ENCODE measurements at regions not wholly inside any gene's neighbourhood (a gene's known extent, or its start where the extent isn't known, plus 50 kb on each side); places are given as distances from the start of the nearest gene placed in this dataset.

GRCh38 chr14:34259996-34260395, 202.0 kb downstream of the SPTSSA start:
- Mint-ChIP-seq H3K4me3 (no peak overlapping the region), H3K4me1 (ENCODE audit: low read depth) (no peaks in the 10 kb centered on the region), H3K27me3 (ENCODE audit: insufficient read depth) (no peaks in the 10 kb centered on the region), H3K9me3 (peaks cover 6% of the 10 kb centered on the region), H3K36me3 (ENCODE audit: low read depth) (no peaks in the 10 kb centered on the region), H3K27ac (no peak overlapping the region)
- TF ChIP-seq, protein P1, sequence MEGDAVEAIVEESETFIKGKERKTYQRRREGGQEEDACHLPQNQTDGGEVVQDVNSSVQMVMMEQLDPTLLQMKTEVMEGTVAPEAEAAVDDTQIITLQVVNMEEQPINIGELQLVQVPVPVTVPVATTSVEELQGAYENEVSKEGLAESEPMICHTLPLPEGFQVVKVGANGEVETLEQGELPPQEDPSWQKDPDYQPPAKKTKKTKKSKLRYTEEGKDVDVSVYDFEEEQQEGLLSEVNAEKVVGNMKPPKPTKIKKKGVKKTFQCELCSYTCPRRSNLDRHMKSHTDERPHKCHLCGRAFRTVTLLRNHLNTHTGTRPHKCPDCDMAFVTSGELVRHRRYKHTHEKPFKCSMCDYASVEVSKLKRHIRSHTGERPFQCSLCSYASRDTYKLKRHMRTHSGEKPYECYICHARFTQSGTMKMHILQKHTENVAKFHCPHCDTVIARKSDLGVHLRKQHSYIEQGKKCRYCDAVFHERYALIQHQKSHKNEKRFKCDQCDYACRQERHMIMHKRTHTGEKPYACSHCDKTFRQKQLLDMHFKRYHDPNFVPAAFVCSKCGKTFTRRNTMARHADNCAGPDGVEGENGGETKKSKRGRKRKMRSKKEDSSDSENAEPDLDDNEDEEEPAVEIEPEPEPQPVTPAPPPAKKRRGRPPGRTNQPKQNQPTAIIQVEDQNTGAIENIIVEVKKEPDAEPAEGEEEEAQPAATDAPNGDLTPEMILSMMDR (IDR thresholded peaks at IDR 0.05): no peak
- DNase-seq: no peak

DNA sequence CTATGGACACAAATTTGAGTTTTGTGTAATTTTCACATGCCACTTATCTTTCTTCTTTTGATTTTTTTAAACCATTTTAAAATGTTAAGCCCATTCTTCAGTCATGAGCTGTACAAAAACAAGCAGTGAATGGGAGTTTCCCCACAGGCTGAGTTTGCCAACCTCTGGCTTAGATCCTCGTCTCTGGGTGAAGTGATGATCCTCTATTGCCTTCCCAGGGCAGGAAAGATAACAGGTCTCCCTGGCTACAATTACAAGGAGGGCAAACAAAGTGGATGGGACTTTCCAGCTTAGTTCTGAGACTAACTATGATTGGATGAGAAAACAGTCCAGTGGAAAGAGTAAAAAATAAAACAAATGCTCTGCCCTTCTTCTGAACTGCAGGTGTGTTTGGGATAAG, 203.7 kb downstream of the SPTSSA start:
- Mint-ChIP-seq H3K27ac (no peak overlapping the region), H3K4me3 (no peak overlapping the region), H3K27me3 (ENCODE audit: insufficient read depth) (no peaks in the 10 kb centered on the region; the same call in 1 of the 2 replicates), H3K4me1 (ENCODE audit: low read depth) (no peaks in the 10 kb centered on the region), H3K9me3 (peaks cover 6% of the 10 kb centered on the region), H3K36me3 (ENCODE audit: low read depth) (no peaks in the 10 kb centered on the region)
- DNase-seq: no peak
- TF ChIP-seq, protein P1 (IDR thresholded peaks at IDR 0.05): no peak

DNA sequence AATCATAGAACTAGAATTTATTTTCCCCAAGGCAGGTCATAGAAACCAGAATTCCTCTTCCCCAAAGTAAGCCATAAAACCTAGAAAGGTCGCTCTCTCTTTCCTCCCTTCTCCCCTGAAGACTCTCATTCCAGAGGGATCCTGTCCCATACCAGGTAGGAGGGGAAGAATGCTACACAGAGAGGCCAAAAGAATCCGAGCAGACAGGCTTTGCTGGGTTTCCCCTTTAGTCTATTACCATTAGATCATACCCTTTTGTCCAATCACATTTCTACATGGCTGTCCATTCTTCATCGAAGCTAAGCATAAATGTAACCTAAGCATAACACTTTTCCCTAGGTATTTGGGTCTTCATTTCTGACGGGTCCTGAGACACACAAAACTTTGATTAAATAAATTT, 204.5 kb downstream of the SPTSSA start:
- no peak overlapping the region for H3K4me3 Mint-ChIP-seq
- no peaks in the 10 kb centered on the region for H3K36me3 Mint-ChIP-seq (ENCODE audit: low read depth)
- H3K27ac Mint-ChIP-seq: no peak overlapping the region
- TF ChIP-seq, protein P1 (IDR thresholded peaks at IDR 0.05): no peak
- H3K4me1 Mint-ChIP-seq (ENCODE audit: low read depth): no peaks in the 10 kb centered on the region
- no peak for DNase-seq
- H3K9me3 Mint-ChIP-seq: peaks cover 6% of the 10 kb centered on the region
- H3K27me3 Mint-ChIP-seq (ENCODE audit: insufficient read depth): no peaks in the 10 kb centered on the region; the same call in 1 of the 2 replicates

DNA sequence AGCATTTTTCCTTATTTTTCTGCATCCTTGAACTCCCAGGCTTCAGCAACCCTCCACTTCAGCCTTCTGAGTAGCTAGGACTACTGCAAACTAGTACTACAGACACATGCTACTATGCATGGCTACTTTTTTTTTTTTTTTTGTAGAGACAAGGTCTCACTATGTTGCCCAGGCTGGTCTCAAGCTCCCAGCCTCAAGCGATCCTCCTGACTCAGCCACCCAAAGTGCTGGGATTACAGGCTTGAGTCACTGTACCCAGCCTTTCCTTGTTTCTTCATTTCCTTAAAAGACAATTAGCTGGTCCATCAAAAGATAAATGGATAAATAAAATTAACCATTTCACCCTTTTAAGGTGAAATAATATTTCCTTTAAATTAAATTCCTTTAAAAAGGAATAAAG, 205.8 kb downstream of the SPTSSA start:
- H3K36me3 Mint-ChIP-seq (ENCODE audit: low read depth): no peaks in the 10 kb centered on the region
- no peak overlapping the region for H3K27ac Mint-ChIP-seq
- H3K4me3 Mint-ChIP-seq: no peak overlapping the region
- DNase-seq: no peak
- H3K9me3 Mint-ChIP-seq: peaks cover 12% of the 10 kb centered on the region
- TF ChIP-seq, protein P1 (IDR thresholded peaks at IDR 0.05): no peak
- no peaks in the 10 kb centered on the region for H3K4me1 Mint-ChIP-seq (ENCODE audit: low read depth)
- peaks cover 2% of the 10 kb centered on the region; the same call in 1 of the 2 replicates for H3K27me3 Mint-ChIP-seq (ENCODE audit: insufficient read depth)

DNA sequence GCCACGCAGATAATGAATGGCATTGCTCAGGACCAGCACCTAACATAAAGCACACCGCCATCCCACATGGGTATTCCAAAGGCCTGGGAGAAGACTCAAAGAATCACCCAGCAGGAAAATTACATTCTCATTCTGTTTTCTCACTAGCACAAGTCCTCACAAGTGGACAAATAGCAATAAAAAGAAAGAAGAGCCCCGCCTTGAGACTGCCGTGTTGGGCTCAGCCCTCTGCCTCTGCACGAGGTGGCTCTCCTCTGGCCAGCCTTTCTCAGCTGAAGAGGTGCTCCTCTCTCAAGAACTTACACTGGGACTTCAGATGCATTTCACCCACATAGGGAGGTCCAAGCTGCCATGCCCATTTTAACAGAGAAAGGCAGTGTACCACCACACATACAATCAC, 207.5 kb downstream of the SPTSSA start:
- Mint-ChIP-seq H3K27me3 (ENCODE audit: insufficient read depth) (peaks cover 2% of the 10 kb centered on the region; the same call in 1 of the 2 replicates), H3K9me3 (peaks cover 6% of the 10 kb centered on the region), H3K4me1 (ENCODE audit: low read depth) (no peaks in the 10 kb centered on the region), H3K4me3 (no peak overlapping the region), H3K36me3 (ENCODE audit: low read depth) (no peaks in the 10 kb centered on the region), H3K27ac (no peak overlapping the region)
- DNase-seq: no peak
- TF ChIP-seq, protein P1 (IDR thresholded peaks at IDR 0.05): no peak

DNA sequence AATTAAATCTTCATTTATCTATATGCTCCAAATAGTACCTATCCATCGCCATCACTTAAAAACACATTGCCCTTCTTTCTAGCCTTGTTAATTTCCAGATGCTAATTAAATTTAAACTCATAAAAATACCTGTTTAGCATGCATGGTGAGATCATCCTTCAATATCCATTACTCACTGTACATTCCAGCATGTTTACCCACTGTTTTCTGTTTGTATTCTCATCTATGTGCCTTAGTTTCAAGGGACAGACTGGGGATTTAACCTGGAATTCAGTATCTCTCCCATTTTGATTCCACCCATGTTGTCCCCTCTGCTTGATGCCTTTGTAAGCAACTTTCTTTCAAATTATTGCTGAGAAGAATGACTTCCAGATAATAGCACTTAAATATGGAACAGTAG, 208.0 kb downstream of the SPTSSA start:
- peaks cover 6% of the 10 kb centered on the region; the same call in 1 of the 2 replicates for H3K9me3 Mint-ChIP-seq
- TF ChIP-seq, protein P1 (IDR thresholded peaks at IDR 0.05): no peak
- H3K27me3 Mint-ChIP-seq (ENCODE audit: insufficient read depth): peaks cover 2% of the 10 kb centered on the region; the same call in 1 of the 2 replicates
- no peak for DNase-seq
- no peak overlapping the region for H3K4me3 Mint-ChIP-seq
- H3K27ac Mint-ChIP-seq: no peak overlapping the region
- no peaks in the 10 kb centered on the region for H3K4me1 Mint-ChIP-seq (ENCODE audit: low read depth)
- H3K36me3 Mint-ChIP-seq (ENCODE audit: low read depth): no peaks in the 10 kb centered on the region
